GM23248 (cell line): ENCODE measurements at regions not wholly inside any gene's neighbourhood (a gene's known extent, or its start where the extent isn't known, plus 50 kb on each side); places are given as distances from the start of the nearest gene placed in this dataset.
A peak's percentile ranks its signal among the peaks of the same experiment; 100 is the strongest.

Experiments
- DNase-seq: peaks from one replicate; pipeline ENCODE4 v3.0.0-alpha.2; 2015
- H2AFZ ChIP-seq: fragments of 200-600 bp; sonication (generic); 2 replicates; pipeline ENCODE4 v1.6.1; 2016; ENCODE audit warnings: antibody characterized with exemption
- H3F3A ChIP-seq: fragments of 200-600 bp; sonication (generic); 2 replicates; pipeline ENCODE4 v1.6.1; 2016; ENCODE audit warnings: mild to moderate bottlenecking, antibody characterized with exemption, mixed run types; ENCODE audit not compliant: insufficient read depth
- H3K27ac ChIP-seq: fragments of 200-600 bp; sonication (generic); 2 replicates; pipeline ENCODE4 v1.5.1; 2016; ENCODE audit warnings: mild to moderate bottlenecking
- H3K27me3 ChIP-seq: fragments of 200-600 bp; sonication (generic); replicated peaks from 2 replicates; pipeline ENCODE4 v1.6.1; 2016; ENCODE audit warnings: mild to moderate bottlenecking; ENCODE audit not compliant: insufficient read depth
- H3K36me3 ChIP-seq: fragments of 200-600 bp; sonication (generic); 2 replicates; pipeline ENCODE4 v1.6.1; 2016; ENCODE audit warnings: low read depth, mild to moderate bottlenecking
- H3K4me1 ChIP-seq: fragments of 200-600 bp; sonication (generic); 2 replicates; pipeline ENCODE4 v1.6.1; 2016; ENCODE audit warnings: mild to moderate bottlenecking; ENCODE audit not compliant: insufficient read depth
- H3K4me2 ChIP-seq: fragments of 200-600 bp; sonication (generic); one replicate; pipeline ENCODE4 v1.6.1; 2016; ENCODE audit warnings: mild to moderate bottlenecking; ENCODE audit not compliant: unreplicated experiment
- H3K4me3 ChIP-seq: fragments of 200-600 bp; sonication (generic); 2 replicates; pipeline ENCODE4 v1.5.1; 2016; ENCODE audit warnings: mild to moderate bottlenecking
- H3K79me2 ChIP-seq: fragments of 200-600 bp; sonication (generic); 2 replicates; pipeline ENCODE4 v1.6.1; 2016; ENCODE audit warnings: mild to moderate bottlenecking; ENCODE audit not compliant: insufficient read depth
- H3K9ac ChIP-seq: fragments of 200-600 bp; sonication (generic); 2 replicates; pipeline ENCODE4 v1.6.1; 2016; ENCODE audit warnings: mild to moderate bottlenecking
- H3K9me2 ChIP-seq: fragments of 200-600 bp; sonication (generic); 2 replicates; pipeline ENCODE4 v1.6.1; 2016; ENCODE audit warnings: mixed run types, mild to moderate bottlenecking, moderate library complexity; ENCODE audit not compliant: insufficient read depth
- H3K9me3 ChIP-seq: fragments of 200-600 bp; sonication (generic); one replicate; pipeline ENCODE4 v1.6.1; 2017; ENCODE audit warnings: low read depth
- H4K20me1 ChIP-seq: fragments of 200-600 bp; sonication (generic); 2 replicates; pipeline ENCODE4 v1.6.0; 2016; ENCODE audit not compliant: insufficient read depth
- EZH2 ChIP-seq: fragments of 200-600 bp; sonication (generic); IDR thresholded peaks from 2 replicates; pipeline ENCODE4 v1.6.1; 2018; ENCODE audit warnings: antibody characterized with exemption, mild to moderate bottlenecking; ENCODE audit not compliant: insufficient read depth, poor library complexity, severe bottlenecking
- EZH2phosphoT487 ChIP-seq: fragments of 200-600 bp; sonication (generic); IDR thresholded peaks from 2 replicates; pipeline ENCODE4 v1.6.1; 2018; ENCODE audit warnings: antibody characterized with exemption, moderate library complexity, mild to moderate bottlenecking, low read depth; ENCODE audit not compliant: insufficient read depth
- WGBS, 2 experiments: methylation state at CpG; one replicate each; pipeline ENCODE4 v1.1.6; 2015 to 2017; ENCODE audit warnings: low lambda C conversion rate in 2 of 2, low coverage in 1 of 2; ENCODE audit errors: missing lambda C conversion rate in 2 of 2; 5-methylcytosine and 5-hydroxymethylcytosine counted together
- in situ Hi-C: fragments of 300-500 bp; cut with MboI; formaldehyde crosslinking; loops from 2 replicates; pipeline ENCODE4 v1.15.0; 2020

GRCh38 chr6:2426561-2427340 is 181.3 kb upstream of the GMDS start:
- 35 to 40% methylated on average over 3 of the region's 3 CpGs for WGBS, 2 experiments
- peak overlapping the region; percentile 65 for H3K27ac ChIP-seq
- DNase-seq, result peak; percentile 64
- H3K4me1 ChIP-seq, result peaks cover 32% of the 10 kb centered on the region
- no peaks in the 10 kb centered on the region for H3K9me2 ChIP-seq
- in situ Hi-C loops, result no loop called here
- H3K9ac ChIP-seq, result no peak overlapping the region
- no peaks in the 10 kb centered on the region for H4K20me1 ChIP-seq
- H3K79me2 ChIP-seq, result no peaks in the 10 kb centered on the region
- H3F3A ChIP-seq, result peaks cover 19% of the 10 kb centered on the region
- 0 out of 2 replicates have a peak, but pooled peaks have one; percentile 69 for TF ChIP-seq EZH2phosphoT487
- no peak for TF ChIP-seq EZH2
- no peaks in the 10 kb centered on the region for H3K36me3 ChIP-seq
- peak overlapping the region; percentile 74 for H3K4me2 ChIP-seq
- no peaks in the 10 kb centered on the region for H3K9me3 ChIP-seq
- H2AFZ ChIP-seq, result peak overlapping the region; percentile 25; the same call in 1 of the 2 replicates
- peak overlapping the region; percentile 30 for H3K4me3 ChIP-seq
- no peaks in the 10 kb centered on the region for H3K27me3 ChIP-seq

DNA sequence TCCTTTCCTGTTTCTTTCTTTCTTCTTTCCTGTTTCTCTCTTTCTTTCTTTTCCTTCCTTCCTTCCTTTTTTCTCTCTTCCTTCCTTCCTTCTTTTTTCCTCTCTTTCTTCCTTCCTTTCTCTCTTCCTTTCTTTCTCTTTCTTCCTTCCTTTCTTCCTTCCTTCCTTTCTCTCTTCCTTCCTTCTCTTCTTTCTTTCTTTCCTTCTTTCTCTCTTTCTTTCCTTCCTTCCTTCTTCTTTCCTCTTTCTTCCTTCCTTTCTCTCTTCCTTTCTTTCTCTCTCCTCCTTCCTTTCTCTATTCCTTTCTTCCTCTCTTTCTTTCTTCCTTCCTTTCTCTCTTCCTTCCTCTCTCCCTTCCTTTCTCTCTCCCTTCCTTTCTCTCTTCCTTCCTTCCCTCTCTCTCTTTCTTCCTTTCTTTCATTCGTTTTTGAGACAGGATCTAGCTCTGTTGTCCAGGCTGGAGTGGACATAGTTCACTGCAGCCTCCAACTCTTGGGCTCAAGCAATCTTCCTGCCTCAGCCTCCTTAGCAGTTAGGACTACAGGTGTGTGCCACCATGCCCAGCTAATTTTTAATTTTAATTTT is 170.8 kb upstream of the GMDS start:
- no peak for DNase-seq
- Histone ChIP-seq H3K9me2 (no peaks in the 10 kb centered on the region), H3K4me3 (no peak overlapping the region), H2AFZ (no peak overlapping the region), H3K4me1 (peaks cover 18% of the 10 kb centered on the region), H3K79me2 (no peaks in the 10 kb centered on the region), H4K20me1 (no peaks in the 10 kb centered on the region), H3K9me3 (no peaks in the 10 kb centered on the region), H3K27me3 (no peaks in the 10 kb centered on the region), H3K4me2 (no peak overlapping the region), H3K9ac (no peak overlapping the region), H3K36me3 (no peaks in the 10 kb centered on the region), H3K27ac (no peak overlapping the region), H3F3A (peaks cover 11% of the 10 kb centered on the region)
- in situ Hi-C loops, result no loop called here
- TF ChIP-seq EZH2phosphoT487 (no peak), EZH2 (no peak)
- WGBS, 2 experiments, result 3 to 23% methylated on average over 1 of the region's 1 CpG

DNA sequence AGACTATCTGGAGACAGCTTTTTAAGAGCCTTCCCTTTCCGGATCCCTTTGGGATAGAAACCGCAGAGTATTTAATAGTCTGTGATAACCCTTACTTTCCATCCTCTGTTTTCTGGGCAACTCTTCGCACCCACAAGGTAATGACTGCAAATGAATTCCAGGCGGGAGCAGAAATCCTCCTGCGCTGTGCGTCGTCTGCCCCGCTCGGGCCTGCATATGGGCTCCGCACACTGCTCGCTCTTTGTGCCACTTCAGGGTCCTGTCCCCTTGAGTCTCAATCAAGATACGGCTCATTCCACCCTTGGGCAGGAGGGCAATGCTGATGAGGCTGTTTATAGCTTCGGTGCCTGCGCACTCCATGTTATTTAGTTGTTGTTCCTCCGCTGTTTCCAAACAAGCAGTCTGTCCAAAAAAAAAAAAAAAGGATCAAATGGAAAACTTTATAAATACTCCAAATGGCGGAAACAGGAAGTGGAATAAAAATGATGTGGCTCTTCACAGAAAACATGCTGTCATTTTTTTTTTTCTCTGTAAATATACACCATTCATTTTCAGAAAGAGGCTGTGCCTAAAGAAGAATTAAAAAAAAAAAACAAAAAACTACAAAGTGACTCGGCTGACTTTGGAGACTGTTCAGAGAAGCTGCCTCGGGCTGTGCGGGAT is 169.6 kb upstream of the GMDS start:
- no peak for DNase-seq
- TF ChIP-seq EZH2 (no peak), EZH2phosphoT487 (no peak)
- Histone ChIP-seq H3K9me2 (no peaks in the 10 kb centered on the region), H4K20me1 (no peaks in the 10 kb centered on the region), H3K9ac (no peak overlapping the region), H3K4me1 (peaks cover 18% of the 10 kb centered on the region), H3F3A (peaks cover 11% of the 10 kb centered on the region), H3K4me2 (no peak overlapping the region), H3K79me2 (no peaks in the 10 kb centered on the region), H3K27ac (no peak overlapping the region), H2AFZ (no peak overlapping the region), H3K4me3 (no peak overlapping the region), H3K27me3 (no peaks in the 10 kb centered on the region), H3K36me3 (no peaks in the 10 kb centered on the region), H3K9me3 (no peaks in the 10 kb centered on the region)
- 80 to 83% methylated on average over 19 of the region's 19 CpGs for WGBS, 2 experiments
- in situ Hi-C loops, result no loop called here

DNA sequence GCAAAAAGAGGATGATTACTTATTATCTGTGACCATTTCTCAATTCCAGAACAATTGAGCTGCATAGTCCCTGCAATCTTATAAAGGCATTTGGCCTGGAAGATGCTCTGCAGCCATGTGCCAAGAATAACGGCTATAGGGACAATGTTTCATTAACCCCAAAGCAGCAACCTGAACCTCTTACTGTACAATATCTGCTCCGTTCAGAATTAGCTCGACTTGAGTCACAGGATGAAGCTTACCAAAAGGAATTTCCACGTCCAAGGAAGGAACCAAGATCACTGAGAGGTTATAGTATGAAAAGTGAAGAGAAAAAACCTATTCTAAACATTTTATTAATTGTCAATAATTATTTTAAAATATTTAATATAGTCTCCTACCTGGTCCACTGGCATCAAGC is 167.3 kb upstream of the GMDS start:
- no peaks in the 10 kb centered on the region for H3K9me2 ChIP-seq
- no peaks in the 10 kb centered on the region for H3K79me2 ChIP-seq
- peak overlapping the region; percentile 34 for H3K27ac ChIP-seq
- H3K4me1 ChIP-seq, result peaks cover 18% of the 10 kb centered on the region
- H4K20me1 ChIP-seq, result no peaks in the 10 kb centered on the region
- no peaks in the 10 kb centered on the region for H3K27me3 ChIP-seq
- no peak overlapping the region for H3K4me3 ChIP-seq
- no peak overlapping the region for H2AFZ ChIP-seq
- peak overlapping the region; percentile 54 for H3K4me2 ChIP-seq
- no peaks in the 10 kb centered on the region for H3K36me3 ChIP-seq
- 4 to 9% methylated on average over 4 of the region's 4 CpGs for WGBS, 2 experiments
- H3K9me3 ChIP-seq, result no peaks in the 10 kb centered on the region
- no peak overlapping the region for H3K9ac ChIP-seq
- DNase-seq, result peak; percentile 82
- TF ChIP-seq EZH2phosphoT487, result no peak
- TF ChIP-seq EZH2, result no peak
- in situ Hi-C loops, result no loop called here
- H3F3A ChIP-seq, result peaks cover 11% of the 10 kb centered on the region
